HepG2 (cell line): ENCODE measurements at regions not wholly inside any gene's neighbourhood (a gene's known extent, or its start where the extent isn't known, plus 50 kb on each side); places are given as distances from the start of the nearest gene placed in this dataset.

ENCODE experiments used
- ATAC-seq: fragments of 200-7000 bp; cut with Tn5 transposase; 3 replicates; pipeline ENCODE4 v1.9.1; 2020; ENCODE audit warnings: mild to moderate bottlenecking, moderate library complexity
- BruUV-seq: library from RNA; stranded (reverse); fragments of 400-500 nt; replicated peaks from 2 replicates; lab custom pipeline; 2021; lab: Mats Ljungman, UMichigan
- CTCF ChIA-PET: fragments of 300-600 bp; formaldehyde crosslinking; extraction: SDS; loops from one replicate; lab custom pipeline; 2021; ENCODE audit warnings: low total read pairs, inconsistent platforms, low intra/inter-chr PET ratio; lab: Yijun Ruan, JAX
- POLR2A ChIA-PET: fragments of 350-600 bp; sonication (Branson Sonifier 250); formaldehyde crosslinking; loops from one replicate; lab custom pipeline; 2020; ENCODE audit warnings: antibody characterized with exemption, inconsistent platforms; lab: Yijun Ruan, JAX
- DNase-seq: peaks from one replicate; pipeline ENCODE4 v3.0.0-alpha.2; 2015; ENCODE audit warnings: low spot score
- FAIRE-seq: peaks from 3 replicates; lab custom pipeline; 2011; peaks lifted over from hg19 to GRCh38; lab: Jason Lieb, UNC
- H2AFZ ChIP-seq: one replicate; pipeline ENCODE4 v1.6.1; 2011; ENCODE audit warnings: low read length, inconsistent platforms
- H3K27ac ChIP-seq: fragments of 300-600 bp; 3 replicates; pipeline ENCODE4 v1.8.0; 2011; ENCODE audit warnings: mixed run types, mild to moderate bottlenecking, mixed read lengths, low read length, inconsistent platforms; ENCODE audit not compliant: insufficient read depth; ENCODE audit errors: extremely low read length
- H3K27me3 ChIP-seq, 2 experiments: fragments of 200-600 bp in 1 of 2; 2 replicates in 1 of 2; 3 replicates in 1 of 2; pipeline versions ENCODE4 v1.6.0 to v1.8.0; 2011; ENCODE audit warnings: low read length in 2 of 2, mild to moderate bottlenecking in 2 of 2, moderate library complexity in 2 of 2, inconsistent platforms in 1 of 2; ENCODE audit not compliant: insufficient read depth in 2 of 2, control insufficient read depth in 1 of 2
- H3K36me3 ChIP-seq, 2 experiments: fragments of 200-600 bp in 1 of 2; replicated peaks in 1 of 2; 2 replicates in 1 of 2; 3 replicates in 1 of 2; pipeline versions ENCODE4 v1.5.1 to v1.8.0; 2011; ENCODE audit warnings: low read length in 2 of 2, inconsistent platforms in 1 of 2; ENCODE audit not compliant: insufficient read depth in 2 of 2, control insufficient read depth in 1 of 2
- H3K4me1 ChIP-seq: 2 replicates; pipeline ENCODE4 v1.5.1; 2012; ENCODE audit warnings: low read length, inconsistent platforms; ENCODE audit not compliant: insufficient read depth
- H3K4me2 ChIP-seq: 2 replicates; pipeline ENCODE4 v1.6.0; 2011; ENCODE audit warnings: low read depth, low read length, inconsistent platforms
- H3K4me3 ChIP-seq, 3 experiments: fragments of 200-600 bp in 1 of 3; sonication (generic), shearing (Covaris generic) in 1 of 3; replicated peaks in 1 of 3; 2 replicates each; pipeline ENCODE4 v1.5.1; 2011 to 2016; ENCODE audit warnings: low read length in 3 of 3, inconsistent platforms in 2 of 3, low read depth in 2 of 3, mild to moderate bottlenecking in 2 of 3, control low read depth in 1 of 3, mixed read lengths in 1 of 3; ENCODE audit not compliant: insufficient read depth in 1 of 3
- H3K79me2 ChIP-seq: one replicate; pipeline ENCODE4 v1.6.1; 2011; ENCODE audit warnings: low read length, inconsistent platforms; ENCODE audit not compliant: insufficient read depth
- H3K9ac ChIP-seq: 2 replicates; pipeline ENCODE4 v1.6.0; 2011; ENCODE audit warnings: mild to moderate bottlenecking, low read depth, low read length, inconsistent platforms; ENCODE audit not compliant: insufficient read depth
- H3K9me3 ChIP-seq: 2 replicates; pipeline ENCODE4 v1.5.1; 2012; ENCODE audit warnings: mild to moderate bottlenecking, low read length
- H4K20me1 ChIP-seq: 2 replicates; pipeline ENCODE4 v1.6.0; 2011; ENCODE audit warnings: inconsistent platforms, mild to moderate bottlenecking, low read length, moderate library complexity; ENCODE audit not compliant: insufficient read depth
- FOSL1 ChIP-seq: sonication (generic); formaldehyde crosslinking; IDR thresholded peaks from 2 replicates; pipeline ENCODE4 v1.9.0; 2021; ENCODE audit warnings: missing genetic modification reagents, borderline replicate concordance
- FOXK1 ChIP-seq: sonication (generic); formaldehyde crosslinking; IDR thresholded peaks from 2 replicates; pipeline ENCODE4 v1.4.0; 2020; ENCODE audit warnings: low read depth, missing genetic modification reagents, borderline replicate concordance
- IKZF4 ChIP-seq: sonication (generic); formaldehyde crosslinking; IDR thresholded peaks from 2 replicates; pipeline ENCODE4 v1.5.1; 2020; ENCODE audit warnings: borderline replicate concordance, mild to moderate bottlenecking, low read depth, missing genetic modification reagents; ENCODE audit errors: not compliant biosample characterization
- JUND ChIP-seq: sonication (generic); formaldehyde crosslinking; IDR thresholded peaks from 2 replicates; pipeline ENCODE4 v1.8.0; 2022; ENCODE audit warnings: mild to moderate bottlenecking, missing genetic modification reagents
- KAT2B ChIP-seq: fragments of 150-350 bp; IDR thresholded peaks from 2 replicates; pipeline ENCODE4 v1.6.1; 2014; ENCODE audit warnings: low read depth, low read length, borderline replicate concordance
- KLF11 ChIP-seq: IDR thresholded peaks from 2 replicates; pipeline ENCODE4 v1.6.1; 2016; ENCODE audit warnings: missing compliant biosample characterization
- SAP130 ChIP-seq: IDR thresholded peaks from 2 replicates; pipeline ENCODE4 v1.6.1; 2016; ENCODE audit warnings: low read depth
- SP5 ChIP-seq: IDR thresholded peaks from 2 replicates; pipeline ENCODE4 v1.6.1; 2016; ENCODE audit warnings: low read depth, borderline replicate concordance
- SRSF1 ChIP-seq: fragments of 200-400 bp; formaldehyde crosslinking; optimal IDR thresholded peaks from 2 replicates; pipeline ENCODE3; 2017; ENCODE audit warnings: mild to moderate bottlenecking, low read depth, low read length, moderate library complexity
- TBP ChIP-seq: sonication (generic); formaldehyde crosslinking; IDR thresholded peaks from 2 replicates; pipeline ENCODE4 v1.5.0; 2020; ENCODE audit warnings: missing genetic modification reagents
- ZFP82 ChIP-seq: sonication (generic); formaldehyde crosslinking; IDR thresholded peaks from 2 replicates; pipeline ENCODE4 v1.5.1; 2020; ENCODE audit warnings: mild to moderate bottlenecking, missing genetic modification reagents, borderline replicate concordance
- ZNF12 ChIP-seq: sonication (generic); formaldehyde crosslinking; IDR thresholded peaks from 2 replicates; pipeline ENCODE4 v1.5.0; 2020; ENCODE audit warnings: missing genetic modification reagents
- ZNF274 ChIP-seq: sonication (generic); formaldehyde crosslinking; IDR thresholded peaks from 2 replicates; pipeline ENCODE4 v1.5.1; 2020; ENCODE audit warnings: mild to moderate bottlenecking, missing genetic modification reagents
- WGBS: methylation state at CpG from one replicate; pipeline ENCODE4 v1.1.6; 2017; ENCODE audit warnings: low lambda C conversion rate; 5-methylcytosine and 5-hydroxymethylcytosine counted together
- in situ Hi-C: cut with HindIII; loops from 2 replicates; pipeline ENCODE4 v1.10.0; 2017; ENCODE audit warnings: low pct_unique_long_range_greater_than_20kb; ENCODE audit not compliant: extremely low pct_ligation_motif_present
- intact Hi-C: fragments of 100-400 bp; cut with micrococcal nuclease; formaldehyde crosslinking; loops from one replicate; pipeline ENCODE4 v1.10.0; 2022; ENCODE audit not compliant: unreplicated experiment
- TF ChIP-seq, protein P1 (sequence below): IDR thresholded peaks from 2 replicates; pipeline ENCODE4 v1.6.1; 2018; ENCODE audit warnings: missing genetic modification reagents
- TF ChIP-seq, protein P2 (sequence below): sonication (generic); formaldehyde crosslinking; IDR thresholded peaks from 2 replicates; pipeline ENCODE4 v1.4.0; 2020; ENCODE audit warnings: mild to moderate bottlenecking, missing genetic modification reagents
- TF ChIP-seq, protein P3 (sequence below): sonication (generic); formaldehyde crosslinking; IDR thresholded peaks from 2 replicates; pipeline ENCODE4 v1.4.0; 2020; ENCODE audit warnings: missing genetic modification reagents
- TF ChIP-seq, protein P4 (sequence below): sonication (generic); formaldehyde crosslinking; IDR thresholded peaks from 2 replicates; pipeline ENCODE4 v1.4.0; 2020; ENCODE audit warnings: missing genetic modification reagents, borderline replicate concordance
- TF ChIP-seq, protein P5 (sequence below): sonication (generic); formaldehyde crosslinking; conservative IDR thresholded peaks from 2 replicates; pipeline ENCODE4 v1.5.0; 2020; ENCODE audit warnings: missing genetic modification reagents

DNA sequence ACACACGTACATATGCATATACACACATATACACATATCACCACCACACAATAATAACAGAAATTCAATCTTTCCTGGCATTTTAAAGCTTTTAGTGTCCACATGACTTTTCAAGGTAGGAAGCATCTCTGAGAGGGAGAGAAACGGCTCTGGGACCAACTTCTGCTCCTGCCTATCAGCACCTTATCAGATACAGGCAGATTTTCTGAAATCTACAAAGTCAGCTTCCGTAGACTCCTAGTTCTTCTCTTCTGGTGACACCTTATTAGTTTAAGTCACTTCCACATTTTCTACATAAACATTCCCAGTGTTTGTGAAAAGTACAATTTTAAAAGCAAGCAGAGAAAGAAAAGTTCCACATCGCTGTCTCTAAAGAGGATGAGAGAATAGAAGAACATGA lies 74.5 kb downstream of the ZNF22 start:
- Histone ChIP-seq H3K4me3 (no peak overlapping the region), H3K9me3 (no peaks in the 10 kb centered on the region), H2AFZ (no peak overlapping the region), H3K27me3 (no peaks in the 10 kb centered on the region; a peak in 1 of 5 replicates), H3K4me1 (no peaks in the 10 kb centered on the region), H3K36me3 (no peaks in the 10 kb centered on the region), H3K79me2 (no peaks in the 10 kb centered on the region), H3K4me2 (no peak overlapping the region), H3K9ac (no peak overlapping the region), H3K27ac (no peak overlapping the region), H4K20me1 (no peaks in the 10 kb centered on the region)
- ATAC-seq: no peak
- no peak for FAIRE-seq
- TF ChIP-seq ZFP82 (CRISPR knock-in tag): no peak
- no peak for TF ChIP-seq KAT2B
- no peak for TF ChIP-seq SP5 (CRISPR knock-in tag)
- TF ChIP-seq, protein P1, sequence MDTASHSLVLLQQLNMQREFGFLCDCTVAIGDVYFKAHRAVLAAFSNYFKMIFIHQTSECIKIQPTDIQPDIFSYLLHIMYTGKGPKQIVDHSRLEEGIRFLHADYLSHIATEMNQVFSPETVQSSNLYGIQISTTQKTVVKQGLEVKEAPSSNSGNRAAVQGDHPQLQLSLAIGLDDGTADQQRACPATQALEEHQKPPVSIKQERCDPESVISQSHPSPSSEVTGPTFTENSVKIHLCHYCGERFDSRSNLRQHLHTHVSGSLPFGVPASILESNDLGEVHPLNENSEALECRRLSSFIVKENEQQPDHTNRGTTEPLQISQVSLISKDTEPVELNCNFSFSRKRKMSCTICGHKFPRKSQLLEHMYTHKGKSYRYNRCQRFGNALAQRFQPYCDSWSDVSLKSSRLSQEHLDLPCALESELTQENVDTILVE (CRISPR knock-in tag): no peak
- no peak for TF ChIP-seq KLF11 (CRISPR knock-in tag)
- no peak for TF ChIP-seq TBP (CRISPR knock-in tag)
- no peak for TF ChIP-seq JUND (CRISPR knock-in tag)
- no peak for TF ChIP-seq SRSF1
- TF ChIP-seq FOXK1: no peak
- no peak for TF ChIP-seq FOSL1 (CRISPR knock-in tag)
- TF ChIP-seq, protein P2, sequence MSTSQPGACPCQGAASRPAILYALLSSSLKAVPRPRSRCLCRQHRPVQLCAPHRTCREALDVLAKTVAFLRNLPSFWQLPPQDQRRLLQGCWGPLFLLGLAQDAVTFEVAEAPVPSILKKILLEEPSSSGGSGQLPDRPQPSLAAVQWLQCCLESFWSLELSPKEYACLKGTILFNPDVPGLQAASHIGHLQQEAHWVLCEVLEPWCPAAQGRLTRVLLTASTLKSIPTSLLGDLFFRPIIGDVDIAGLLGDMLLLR (CRISPR knock-in tag): no peak
- TF ChIP-seq ZNF274 (CRISPR knock-in tag): no peak
- TF ChIP-seq, protein P3, sequence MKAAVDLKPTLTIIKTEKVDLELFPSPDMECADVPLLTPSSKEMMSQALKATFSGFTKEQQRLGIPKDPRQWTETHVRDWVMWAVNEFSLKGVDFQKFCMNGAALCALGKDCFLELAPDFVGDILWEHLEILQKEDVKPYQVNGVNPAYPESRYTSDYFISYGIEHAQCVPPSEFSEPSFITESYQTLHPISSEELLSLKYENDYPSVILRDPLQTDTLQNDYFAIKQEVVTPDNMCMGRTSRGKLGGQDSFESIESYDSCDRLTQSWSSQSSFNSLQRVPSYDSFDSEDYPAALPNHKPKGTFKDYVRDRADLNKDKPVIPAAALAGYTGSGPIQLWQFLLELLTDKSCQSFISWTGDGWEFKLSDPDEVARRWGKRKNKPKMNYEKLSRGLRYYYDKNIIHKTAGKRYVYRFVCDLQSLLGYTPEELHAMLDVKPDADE (CRISPR knock-in tag): no peak
- TF ChIP-seq IKZF4 (CRISPR knock-in tag): no peak
- TF ChIP-seq, protein P4, sequence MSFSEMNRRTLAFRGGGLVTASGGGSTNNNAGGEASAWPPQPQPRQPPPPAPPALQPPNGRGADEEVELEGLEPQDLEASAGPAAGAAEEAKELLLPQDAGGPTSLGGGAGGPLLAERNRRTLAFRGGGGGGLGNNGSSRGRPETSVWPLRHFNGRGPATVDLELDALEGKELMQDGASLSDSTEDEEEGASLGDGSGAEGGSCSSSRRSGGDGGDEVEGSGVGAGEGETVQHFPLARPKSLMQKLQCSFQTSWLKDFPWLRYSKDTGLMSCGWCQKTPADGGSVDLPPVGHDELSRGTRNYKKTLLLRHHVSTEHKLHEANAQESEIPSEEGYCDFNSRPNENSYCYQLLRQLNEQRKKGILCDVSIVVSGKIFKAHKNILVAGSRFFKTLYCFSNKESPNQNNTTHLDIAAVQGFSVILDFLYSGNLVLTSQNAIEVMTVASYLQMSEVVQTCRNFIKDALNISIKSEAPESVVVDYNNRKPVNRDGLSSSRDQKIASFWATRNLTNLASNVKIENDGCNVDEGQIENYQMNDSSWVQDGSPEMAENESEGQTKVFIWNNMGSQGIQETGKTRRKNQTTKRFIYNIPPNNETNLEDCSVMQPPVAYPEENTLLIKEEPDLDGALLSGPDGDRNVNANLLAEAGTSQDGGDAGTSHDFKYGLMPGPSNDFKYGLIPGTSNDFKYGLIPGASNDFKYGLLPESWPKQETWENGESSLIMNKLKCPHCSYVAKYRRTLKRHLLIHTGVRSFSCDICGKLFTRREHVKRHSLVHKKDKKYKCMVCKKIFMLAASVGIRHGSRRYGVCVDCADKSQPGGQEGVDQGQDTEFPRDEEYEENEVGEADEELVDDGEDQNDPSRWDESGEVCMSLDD: no peak
- TF ChIP-seq, protein P5, sequence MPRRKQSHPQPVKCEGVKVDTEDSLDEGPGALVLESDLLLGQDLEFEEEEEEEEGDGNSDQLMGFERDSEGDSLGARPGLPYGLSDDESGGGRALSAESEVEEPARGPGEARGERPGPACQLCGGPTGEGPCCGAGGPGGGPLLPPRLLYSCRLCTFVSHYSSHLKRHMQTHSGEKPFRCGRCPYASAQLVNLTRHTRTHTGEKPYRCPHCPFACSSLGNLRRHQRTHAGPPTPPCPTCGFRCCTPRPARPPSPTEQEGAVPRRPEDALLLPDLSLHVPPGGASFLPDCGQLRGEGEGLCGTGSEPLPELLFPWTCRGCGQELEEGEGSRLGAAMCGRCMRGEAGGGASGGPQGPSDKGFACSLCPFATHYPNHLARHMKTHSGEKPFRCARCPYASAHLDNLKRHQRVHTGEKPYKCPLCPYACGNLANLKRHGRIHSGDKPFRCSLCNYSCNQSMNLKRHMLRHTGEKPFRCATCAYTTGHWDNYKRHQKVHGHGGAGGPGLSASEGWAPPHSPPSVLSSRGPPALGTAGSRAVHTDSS (CRISPR knock-in tag): no peak
- no peak for TF ChIP-seq ZNF12 (CRISPR knock-in tag)
- TF ChIP-seq SAP130 (CRISPR knock-in tag): no peak
- in situ Hi-C loops: no loop called here
- no TSS peak for BruUV-seq
- no peak for DNase-seq
- ChIA-PET CTCF (no interaction called here), POLR2A (no interaction called here)
- intact Hi-C loops: no loop called here
- 15% methylated on average over 4 of the region's 4 CpGs for WGBS
